Dermis microvascular lymphatic vessel endothelial cell (primary cell): ENCODE measurements at regions not wholly inside any gene's neighbourhood (a gene's known extent, or its start where the extent isn't known, plus 50 kb on each side); places are given as distances from the start of the nearest gene placed in this dataset.

Experiments used
- DNase-seq, 2 donors: peaks; one replicate each; pipeline versions ENCODE4 v3.0.0 to v3.0.0-alpha.2; 2010; ENCODE audit warnings: low read depth in 2 of 2

GRCh38 chr21:16176570-16176969, 446.8 kb downstream of the USP25 start:
- no peak for DNase-seq

GRCh38 chr21:16177532-16177931, 447.8 kb downstream of the USP25 start:
- DNase-seq: no peak

DNA sequence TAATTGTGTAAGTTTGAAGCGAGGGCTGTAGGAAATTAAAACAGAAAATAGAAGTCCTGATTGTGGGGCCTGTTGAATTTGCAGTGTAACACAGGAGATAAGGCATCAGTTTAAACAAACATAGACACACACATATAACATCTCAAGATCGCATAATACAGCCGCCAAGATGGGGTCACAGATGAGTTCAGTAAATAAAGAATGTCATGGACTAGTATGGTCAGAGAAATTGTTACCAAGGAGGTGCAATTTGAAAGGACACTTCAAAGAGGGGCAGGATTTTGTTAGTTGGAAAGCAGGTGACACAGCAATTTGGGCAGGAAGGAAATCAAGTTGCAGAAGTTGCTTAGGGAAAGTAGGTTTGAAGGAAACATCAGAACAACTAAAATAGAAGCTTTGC, 450.0 kb downstream of the USP25 start:
- peak in 1 of 2 donors; percentile 8 for DNase-seq

DNA sequence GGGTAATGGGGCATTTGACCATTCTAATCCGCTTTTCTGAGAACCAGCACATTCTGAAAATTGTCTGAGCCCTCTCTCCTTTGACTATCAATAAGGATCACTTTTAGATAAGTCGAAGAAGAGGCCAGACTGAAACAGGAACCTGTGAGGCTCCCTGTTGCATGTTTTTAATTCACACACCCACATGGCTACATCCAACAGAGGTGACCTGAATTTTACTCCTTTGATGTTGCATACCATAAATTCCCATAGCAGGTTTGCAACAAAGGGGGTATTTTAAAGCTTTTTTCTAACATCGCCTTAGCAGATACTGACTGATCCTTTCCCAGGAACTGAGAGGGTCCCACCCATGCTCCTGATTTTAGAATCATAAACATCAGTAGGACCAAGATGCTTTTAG, 450.8 kb downstream of the USP25 start:
- no peak for DNase-seq

DNA sequence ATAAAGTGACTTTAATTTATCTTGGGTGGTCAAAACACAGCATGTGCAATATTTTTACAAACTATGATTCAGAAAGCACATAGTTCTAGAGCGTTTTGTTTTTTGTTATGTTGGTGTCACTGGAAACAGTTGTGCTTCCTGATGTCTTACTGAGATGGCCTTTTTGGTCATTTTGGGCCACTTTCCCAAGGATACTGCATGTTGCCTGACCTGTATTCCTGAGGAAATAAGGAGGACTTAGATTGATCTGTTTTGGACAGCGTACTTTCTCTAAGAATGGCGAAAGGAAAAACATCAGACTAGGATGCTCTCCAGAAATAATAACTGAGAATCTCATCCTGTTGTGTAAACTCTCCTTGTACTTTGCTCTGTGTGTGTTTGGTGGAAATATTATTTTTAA, 451.2 kb downstream of the USP25 start:
- peak; percentile 53 to 94 for DNase-seq

DNA sequence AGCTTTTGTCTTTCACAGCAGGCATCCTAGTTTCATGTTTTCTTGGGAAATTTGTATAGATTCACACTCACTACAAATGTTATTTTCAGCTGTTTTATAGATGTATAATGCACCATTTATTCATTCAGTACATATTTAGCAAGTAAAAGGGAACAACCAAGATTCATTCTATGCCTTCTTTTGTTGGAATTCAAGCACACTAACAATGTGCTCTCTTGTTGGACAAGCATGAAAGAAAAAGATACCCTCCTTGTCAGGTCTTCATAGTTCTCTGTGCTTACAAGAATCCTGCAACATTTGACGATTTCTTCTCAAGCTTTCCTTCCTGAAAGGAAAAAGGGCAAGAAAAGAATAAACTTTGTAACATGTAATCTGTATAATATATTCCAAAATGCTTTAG, 456.0 kb downstream of the USP25 start:
- DNase-seq: no peak

DNA sequence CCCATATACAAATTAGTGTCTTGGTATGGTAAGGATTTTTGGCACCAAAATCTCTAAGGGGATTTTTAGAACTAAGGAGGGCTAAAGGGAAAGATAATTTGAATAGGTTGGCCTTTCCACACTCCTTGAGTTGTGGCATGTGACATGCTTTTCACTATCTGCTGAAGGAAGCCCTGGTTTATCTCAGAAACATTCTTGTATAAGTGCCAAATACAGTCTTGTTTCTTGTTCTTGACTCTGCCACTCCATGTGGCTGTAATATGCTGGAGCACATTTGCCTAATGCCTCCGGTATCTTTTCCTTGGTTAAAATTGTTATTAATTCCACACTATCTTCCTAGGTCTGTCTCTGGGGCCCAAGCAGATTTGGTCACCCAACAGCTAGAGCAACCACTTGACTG, 457.0 kb downstream of the USP25 start:
- DNase-seq: no peak

DNA sequence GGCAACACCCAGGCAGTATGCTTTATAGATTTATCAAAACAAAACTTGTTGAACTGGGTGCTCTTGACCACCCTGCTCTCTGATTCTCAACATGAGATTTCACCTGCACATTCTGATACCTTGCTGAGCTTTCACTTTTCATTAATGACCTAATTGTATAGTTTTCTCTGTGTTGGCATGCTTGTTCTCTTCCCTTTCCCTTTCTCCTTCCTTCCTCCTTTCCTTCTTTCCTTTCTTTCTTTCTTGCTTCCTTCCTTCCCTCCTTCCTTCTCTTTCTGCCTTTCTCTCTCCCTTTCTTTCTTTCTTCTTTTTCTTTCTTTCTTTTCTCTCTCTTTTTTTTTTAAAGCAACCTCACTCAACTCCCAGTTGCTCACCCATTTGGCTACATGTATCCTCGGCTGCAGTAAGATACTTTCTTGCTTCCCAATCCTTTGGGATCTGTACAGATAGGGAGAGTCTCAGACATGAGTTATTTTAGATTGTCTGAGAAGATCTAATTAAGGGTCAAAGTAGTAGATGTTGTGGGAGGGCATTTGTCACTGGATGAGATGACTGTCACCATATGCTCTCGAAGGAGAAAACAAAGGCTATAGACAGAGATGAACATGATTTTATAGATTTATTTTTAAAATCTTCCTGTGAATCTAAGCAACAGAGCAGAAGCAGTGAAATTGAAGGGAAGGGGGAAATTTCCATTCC, 458.0 kb downstream of the USP25 start:
- DNase-seq: no peak

GRCh38 chr21:16192902-16193301, 463.1 kb downstream of the USP25 start:
- no peak for DNase-seq

- DNase-seq: no peak
Measured at GRCh38 chr21:16193496-16194094, 463.8 kb downstream of the USP25 start.

GRCh38 chr21:16194095-16194787, 464.5 kb downstream of the USP25 start:
- DNase-seq: peak; percentile 45 to 84

DNA sequence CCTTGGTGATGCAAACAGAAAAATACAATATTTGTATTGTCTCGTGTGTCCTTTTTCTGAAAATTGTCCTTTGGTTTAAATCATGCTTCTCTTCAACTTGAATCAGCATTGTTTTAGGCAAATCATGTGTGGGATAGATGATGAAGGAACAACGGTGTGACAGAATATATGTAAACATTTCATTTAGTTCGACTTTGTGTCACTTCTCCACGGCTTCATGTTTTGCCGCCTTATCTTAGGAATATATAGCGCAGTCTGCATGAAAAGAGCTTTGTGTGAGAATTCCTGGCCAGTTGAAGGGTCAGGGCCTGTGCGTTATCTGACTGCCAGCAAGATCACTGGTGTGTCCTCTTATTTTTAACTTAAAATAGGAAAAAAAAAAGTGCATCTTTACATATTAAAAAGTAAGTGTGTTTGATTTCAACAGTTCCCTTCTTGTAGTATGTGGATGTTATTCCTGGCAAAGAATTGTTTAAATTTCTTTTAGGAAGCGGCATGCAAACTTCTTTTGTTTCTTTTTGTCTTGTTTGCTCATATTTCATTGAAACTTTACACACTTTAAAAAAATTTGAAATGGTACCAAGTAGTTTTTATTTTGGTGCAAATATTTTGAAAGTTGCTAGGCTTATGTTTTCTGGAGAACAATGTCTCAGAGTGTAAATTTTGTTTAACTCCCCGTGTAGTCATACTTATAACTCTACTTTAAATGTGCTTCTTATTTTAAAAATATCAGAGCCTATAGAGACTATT, 465.2 kb downstream of the USP25 start:
- DNase-seq: peak in 1 of 2 donors; percentile 64

GRCh38 chr21:16195538-16195910, 465.7 kb downstream of the USP25 start:
- DNase-seq: peak in 1 of 2 donors; percentile 50

- peak in 1 of 2 donors; percentile 23 for DNase-seq
Measured at GRCh38 chr21:16196001-16196400, 466.2 kb downstream of the USP25 start.

DNA sequence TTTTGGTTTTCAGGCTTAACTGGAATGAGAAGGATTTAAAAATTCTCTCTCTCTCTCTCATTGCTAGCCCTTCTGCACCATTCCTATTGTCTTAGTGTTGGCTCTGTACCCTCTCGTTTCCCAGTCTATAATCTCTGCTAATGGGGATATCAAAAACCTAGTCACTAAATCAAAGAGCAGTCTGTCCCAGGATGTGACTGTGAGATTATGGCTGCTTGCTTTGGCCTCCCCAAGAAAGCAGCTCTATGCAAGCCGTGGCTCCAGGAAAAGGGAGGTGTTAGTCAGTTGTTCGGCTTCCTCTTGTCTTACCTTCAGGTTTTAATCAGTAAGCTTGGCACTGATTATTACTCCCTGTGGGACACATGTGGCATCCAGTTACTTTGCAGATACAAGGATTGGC, 468.8 kb downstream of the USP25 start:
- DNase-seq: peak in 1 of 2 donors; percentile 37

- no peak for DNase-seq
Measured at GRCh38 chr21:16199539-16199938, 469.8 kb downstream of the USP25 start.

DNA sequence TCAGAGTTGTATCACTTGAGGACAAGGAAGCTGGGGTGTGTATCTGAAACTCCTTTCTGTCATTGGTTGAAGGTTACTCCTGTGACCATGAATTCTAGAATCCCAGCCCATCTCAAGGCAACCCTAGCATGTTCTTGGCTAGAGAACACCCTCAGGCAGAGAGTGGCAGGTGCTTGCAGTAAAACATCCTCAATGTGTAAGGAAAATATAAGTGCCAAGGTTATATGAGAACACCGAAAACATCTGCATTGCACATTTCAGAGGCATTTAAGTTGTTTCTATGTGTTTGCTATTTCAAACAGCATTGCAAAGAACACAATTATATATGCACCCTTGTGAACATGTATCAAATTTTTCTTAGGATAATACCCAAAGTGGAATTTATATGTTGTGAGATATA, 471.9 kb downstream of the USP25 start:
- DNase-seq: no peak

DNA sequence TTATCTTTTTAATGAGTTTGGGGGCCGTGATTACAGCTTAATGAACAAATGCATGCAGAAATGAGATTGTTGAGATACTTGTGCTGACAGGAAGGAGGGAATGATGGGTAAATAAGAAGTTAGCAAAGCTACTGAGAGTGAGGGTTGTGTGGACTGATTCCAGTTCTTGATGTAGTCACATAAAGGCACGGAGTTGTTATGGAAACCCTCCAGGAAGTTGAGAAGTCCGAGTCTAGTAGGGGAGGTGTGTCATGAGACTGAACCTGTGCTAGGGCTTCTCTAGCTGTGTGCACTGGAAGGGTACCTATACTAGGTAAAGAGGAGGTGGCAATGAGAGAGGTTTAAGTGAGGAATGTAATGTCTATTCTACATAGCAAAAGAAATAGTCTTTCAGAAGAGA, 475.7 kb downstream of the USP25 start:
- no peak for DNase-seq

DNA sequence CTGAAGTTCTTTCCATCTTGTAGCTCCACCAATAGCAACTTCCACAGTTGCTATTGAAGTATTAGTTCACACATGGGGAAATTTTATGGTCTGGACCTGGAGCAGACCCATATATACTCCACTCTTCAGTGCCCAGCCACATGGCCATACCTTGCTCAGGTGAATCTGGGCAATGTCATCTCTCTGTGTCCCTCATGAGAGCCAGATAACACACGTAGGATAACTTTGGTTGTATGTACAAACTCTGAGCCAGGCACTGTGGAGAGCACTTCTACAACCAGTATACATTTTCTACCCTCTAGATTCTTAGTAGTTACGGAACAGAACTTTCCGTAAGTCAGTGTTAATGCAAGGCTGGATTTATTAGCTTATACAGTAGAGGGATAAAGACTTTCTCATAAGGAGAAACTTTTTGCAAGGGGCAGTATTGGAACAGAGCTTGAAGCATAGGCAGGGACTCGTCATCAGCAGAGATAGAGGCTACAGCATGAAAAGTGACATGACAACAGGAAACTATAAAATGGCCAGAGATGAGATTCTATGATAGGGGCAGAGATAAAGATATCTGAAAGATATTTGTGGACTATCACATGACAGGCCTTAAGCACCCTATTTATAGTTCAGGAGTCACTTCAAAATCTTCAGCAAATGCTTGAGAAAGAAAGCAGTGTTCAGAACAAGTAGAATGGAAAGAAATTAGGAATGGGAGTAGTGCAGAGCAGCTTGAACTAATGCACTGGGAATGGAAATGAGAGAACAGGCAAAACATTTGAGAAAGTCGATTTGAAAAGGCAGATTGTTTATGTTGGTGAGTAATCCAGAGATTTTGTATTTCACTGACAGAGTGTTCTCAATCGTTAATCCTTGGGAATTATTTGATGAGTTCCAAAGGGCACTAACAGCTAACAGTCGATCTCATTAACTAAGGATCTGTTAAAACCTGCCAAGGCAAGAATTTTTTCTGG, 481.8 kb downstream of the USP25 start:
- DNase-seq: no peak

- DNase-seq: peak in 1 of 2 donors; percentile 20
Measured at GRCh38 chr21:16213518-16213917, 483.7 kb downstream of the USP25 start.

- peak in 1 of 2 donors; percentile 49 for DNase-seq
Measured at GRCh38 chr21:16215193-16215592, 485.4 kb downstream of the USP25 start.
